HepG2 (cell line): ENCODE measurements at regions not wholly inside any gene's neighbourhood (a gene's known extent, or its start where the extent isn't known, plus 50 kb on each side); places are given as distances from the start of the nearest gene placed in this dataset.

Source experiments
- ATAC-seq: fragments of 200-7000 bp; cut with Tn5 transposase; 3 replicates; pipeline ENCODE4 v1.9.1; 2020; ENCODE audit warnings: mild to moderate bottlenecking, moderate library complexity
- BruUV-seq: library from RNA; stranded (reverse); fragments of 400-500 nt; replicated peaks from 2 replicates; lab custom pipeline; 2021; lab: Mats Ljungman, UMichigan
- CTCF ChIA-PET: fragments of 300-600 bp; formaldehyde crosslinking; extraction: SDS; loops from one replicate; lab custom pipeline; 2021; ENCODE audit warnings: low total read pairs, inconsistent platforms, low intra/inter-chr PET ratio; lab: Yijun Ruan, JAX
- POLR2A ChIA-PET: fragments of 350-600 bp; sonication (Branson Sonifier 250); formaldehyde crosslinking; loops from one replicate; lab custom pipeline; 2020; ENCODE audit warnings: antibody characterized with exemption, inconsistent platforms; lab: Yijun Ruan, JAX
- DNase-seq: peaks from one replicate; pipeline ENCODE4 v3.0.0-alpha.2; 2015; ENCODE audit warnings: low spot score
- FAIRE-seq: peaks from 3 replicates; lab custom pipeline; 2011; peaks lifted over from hg19 to GRCh38; lab: Jason Lieb, UNC
- H2AFZ ChIP-seq: one replicate; pipeline ENCODE4 v1.6.1; 2011; ENCODE audit warnings: low read length, inconsistent platforms
- H3K27ac ChIP-seq: fragments of 300-600 bp; 3 replicates; pipeline ENCODE4 v1.8.0; 2011; ENCODE audit warnings: mixed run types, mild to moderate bottlenecking, mixed read lengths, low read length, inconsistent platforms; ENCODE audit not compliant: insufficient read depth; ENCODE audit errors: extremely low read length
- H3K27me3 ChIP-seq, 2 experiments: fragments of 200-600 bp in 1 of 2; 2 replicates in 1 of 2; 3 replicates in 1 of 2; pipeline versions ENCODE4 v1.6.0 to v1.8.0; 2011; ENCODE audit warnings: low read length in 2 of 2, mild to moderate bottlenecking in 2 of 2, moderate library complexity in 2 of 2, inconsistent platforms in 1 of 2; ENCODE audit not compliant: insufficient read depth in 2 of 2, control insufficient read depth in 1 of 2
- H3K36me3 ChIP-seq, 2 experiments: fragments of 200-600 bp in 1 of 2; replicated peaks in 1 of 2; 2 replicates in 1 of 2; 3 replicates in 1 of 2; pipeline versions ENCODE4 v1.5.1 to v1.8.0; 2011; ENCODE audit warnings: low read length in 2 of 2, inconsistent platforms in 1 of 2; ENCODE audit not compliant: insufficient read depth in 2 of 2, control insufficient read depth in 1 of 2
- H3K4me1 ChIP-seq: 2 replicates; pipeline ENCODE4 v1.5.1; 2012; ENCODE audit warnings: low read length, inconsistent platforms; ENCODE audit not compliant: insufficient read depth
- H3K4me2 ChIP-seq: 2 replicates; pipeline ENCODE4 v1.6.0; 2011; ENCODE audit warnings: low read depth, low read length, inconsistent platforms
- H3K4me3 ChIP-seq, 3 experiments: fragments of 200-600 bp in 1 of 3; sonication (generic), shearing (Covaris generic) in 1 of 3; replicated peaks in 1 of 3; 2 replicates each; pipeline ENCODE4 v1.5.1; 2011 to 2016; ENCODE audit warnings: low read length in 3 of 3, inconsistent platforms in 2 of 3, low read depth in 2 of 3, mild to moderate bottlenecking in 2 of 3, control low read depth in 1 of 3, mixed read lengths in 1 of 3; ENCODE audit not compliant: insufficient read depth in 1 of 3
- H3K79me2 ChIP-seq: one replicate; pipeline ENCODE4 v1.6.1; 2011; ENCODE audit warnings: low read length, inconsistent platforms; ENCODE audit not compliant: insufficient read depth
- H3K9ac ChIP-seq: 2 replicates; pipeline ENCODE4 v1.6.0; 2011; ENCODE audit warnings: mild to moderate bottlenecking, low read depth, low read length, inconsistent platforms; ENCODE audit not compliant: insufficient read depth
- H3K9me3 ChIP-seq: 2 replicates; pipeline ENCODE4 v1.5.1; 2012; ENCODE audit warnings: mild to moderate bottlenecking, low read length
- H4K20me1 ChIP-seq: 2 replicates; pipeline ENCODE4 v1.6.0; 2011; ENCODE audit warnings: inconsistent platforms, mild to moderate bottlenecking, low read length, moderate library complexity; ENCODE audit not compliant: insufficient read depth
- FOSL2 ChIP-seq: sonication (generic); formaldehyde crosslinking; IDR thresholded peaks from 2 replicates; pipeline ENCODE4 v1.4.0; 2020; ENCODE audit warnings: missing genetic modification reagents
- HIC2 ChIP-seq: sonication (generic); formaldehyde crosslinking; IDR thresholded peaks from 2 replicates; pipeline ENCODE4 v1.9.0; 2022; ENCODE audit warnings: low read depth, missing genetic modification reagents
- HNF4A ChIP-seq: sonication (generic); formaldehyde crosslinking; IDR thresholded peaks from 2 replicates; pipeline ENCODE4 v1.4.0; 2020; ENCODE audit warnings: missing genetic modification reagents
- HOXA7 ChIP-seq: sonication (generic); formaldehyde crosslinking; IDR thresholded peaks from 2 replicates; pipeline ENCODE4 v1.8.1; 2022; ENCODE audit warnings: mild to moderate bottlenecking, missing genetic modification reagents, moderate library complexity
- NFRKB ChIP-seq: fragments of 450-650 bp; IDR thresholded peaks from 2 replicates; pipeline ENCODE4 v1.6.1; 2017
- USF2 ChIP-seq, 2 experiments: sonication (generic) in 1 of 2; formaldehyde crosslinking in 1 of 2; IDR thresholded peaks; 2 replicates each; pipeline versions ENCODE4 v1.5.1 to v1.6.1; 2011 to 2020; ENCODE audit warnings: borderline replicate concordance in 1 of 2, low read depth in 1 of 2, low read length in 1 of 2, mild to moderate bottlenecking in 1 of 2, missing genetic modification reagents in 1 of 2, moderate library complexity in 1 of 2
- ZFP91 ChIP-seq: sonication (generic); formaldehyde crosslinking; IDR thresholded peaks from 2 replicates; pipeline ENCODE4 v1.9.0; 2022; ENCODE audit warnings: missing genetic modification reagents, mild to moderate bottlenecking, borderline replicate concordance
- ZNF644 ChIP-seq: IDR thresholded peaks from 2 replicates; pipeline ENCODE4 v1.6.1; 2016; ENCODE audit warnings: low read depth
- ZNF674 ChIP-seq: sonication (generic); formaldehyde crosslinking; IDR thresholded peaks from 2 replicates; pipeline ENCODE4 v1.5.0; 2020; ENCODE audit warnings: low read depth, mild to moderate bottlenecking, missing genetic modification reagents
- WGBS: methylation state at CpG from one replicate; pipeline ENCODE4 v1.1.6; 2017; ENCODE audit warnings: low lambda C conversion rate; 5-methylcytosine and 5-hydroxymethylcytosine counted together
- in situ Hi-C: cut with HindIII; loops from 2 replicates; pipeline ENCODE4 v1.10.0; 2017; ENCODE audit warnings: low pct_unique_long_range_greater_than_20kb; ENCODE audit not compliant: extremely low pct_ligation_motif_present
- intact Hi-C: fragments of 100-400 bp; cut with micrococcal nuclease; formaldehyde crosslinking; loops from one replicate; pipeline ENCODE4 v1.10.0; 2022; ENCODE audit not compliant: unreplicated experiment

GRCh38 chr5:30759731-30760130, 433.8 kb upstream of the CDH6 start:
- Histone ChIP-seq H3K4me3 (no peak overlapping the region), H3K9ac (no peak overlapping the region), H3K27ac (no peak overlapping the region), H2AFZ (no peak overlapping the region), H4K20me1 (no peaks in the 10 kb centered on the region), H3K4me2 (no peak overlapping the region), H3K9me3 (0 out of 2 replicates have a peak, but pooled peaks cover 3% of the 10 kb centered on the region), H3K27me3 (no peaks in the 10 kb centered on the region), H3K36me3 (no peaks in the 10 kb centered on the region), H3K79me2 (no peaks in the 10 kb centered on the region), H3K4me1 (no peaks in the 10 kb centered on the region)
- ChIA-PET CTCF (no interaction called here), POLR2A (no interaction called here)
- no peak for ATAC-seq
- DNase-seq = no peak
- no TSS peak for BruUV-seq
- 61% methylated on average over 3 of the region's 3 CpGs for WGBS
- no peak for TF ChIP-seq FOSL2 (CRISPR knock-in tag)
- TF ChIP-seq ZNF674 = no peak
- TF ChIP-seq ZNF644 (CRISPR knock-in tag) = no peak
- no peak for TF ChIP-seq USF2 (IDR thresholded peaks at IDR 0.05; ENCODE audit: low read depth, low read length)
- no peak for TF ChIP-seq USF2 (CRISPR knock-in tag; IDR thresholded peaks at IDR 0.05; ENCODE audit: borderline replicate concordance)
- TF ChIP-seq NFRKB = no peak
- TF ChIP-seq HOXA7 (CRISPR knock-in tag) = no peak
- no peak for TF ChIP-seq HIC2
- no peak for TF ChIP-seq HNF4A (CRISPR knock-in tag)
- no peak for TF ChIP-seq ZFP91
- intact Hi-C loops = no loop called here
- in situ Hi-C loops = no loop called here
- FAIRE-seq = no peak
